Vagina (tissue), 2 donors: ENCODE measurements at regions not wholly inside any gene's neighbourhood (a gene's known extent, or its start where the extent isn't known, plus 50 kb on each side); places are given as distances from the start of the nearest gene placed in this dataset.

Experiments used
- POLR2AphosphoS5 ChIP-seq, 2 donors: sonication (generic); formaldehyde crosslinking; IDR thresholded peaks; one replicate each; pipeline ENCODE4 v1.9.0; 2017; ENCODE audit warnings: antibody characterized with exemption in 2 of 2, mild to moderate bottlenecking in 2 of 2, low read depth in 1 of 2; ENCODE audit not compliant: insufficient read depth in 1 of 2
- TF ChIP-seq, protein P1 (sequence below), 3 experiments: fragments of 450-650 bp in 2 of 3; fragments of 200-600 bp in 1 of 3; sonication (generic) in 1 of 3; IDR thresholded peaks; one replicate each; pipeline ENCODE4 v1.5.1; 2017 to 2019; ENCODE audit warnings: antibody characterized with exemption in 3 of 3, mild to moderate bottlenecking in 2 of 3, moderate library complexity in 2 of 3

GRCh38 chr11:29432719-29433325 lies 584.0 kb downstream of the KCNA4 start:
- TF ChIP-seq POLR2AphosphoS5 (IDR thresholded peaks at IDR 0.05; ENCODE audit: insufficient read depth in 1 of 2, low read depth in 1 of 2): no peak
- TF ChIP-seq, protein P1, sequence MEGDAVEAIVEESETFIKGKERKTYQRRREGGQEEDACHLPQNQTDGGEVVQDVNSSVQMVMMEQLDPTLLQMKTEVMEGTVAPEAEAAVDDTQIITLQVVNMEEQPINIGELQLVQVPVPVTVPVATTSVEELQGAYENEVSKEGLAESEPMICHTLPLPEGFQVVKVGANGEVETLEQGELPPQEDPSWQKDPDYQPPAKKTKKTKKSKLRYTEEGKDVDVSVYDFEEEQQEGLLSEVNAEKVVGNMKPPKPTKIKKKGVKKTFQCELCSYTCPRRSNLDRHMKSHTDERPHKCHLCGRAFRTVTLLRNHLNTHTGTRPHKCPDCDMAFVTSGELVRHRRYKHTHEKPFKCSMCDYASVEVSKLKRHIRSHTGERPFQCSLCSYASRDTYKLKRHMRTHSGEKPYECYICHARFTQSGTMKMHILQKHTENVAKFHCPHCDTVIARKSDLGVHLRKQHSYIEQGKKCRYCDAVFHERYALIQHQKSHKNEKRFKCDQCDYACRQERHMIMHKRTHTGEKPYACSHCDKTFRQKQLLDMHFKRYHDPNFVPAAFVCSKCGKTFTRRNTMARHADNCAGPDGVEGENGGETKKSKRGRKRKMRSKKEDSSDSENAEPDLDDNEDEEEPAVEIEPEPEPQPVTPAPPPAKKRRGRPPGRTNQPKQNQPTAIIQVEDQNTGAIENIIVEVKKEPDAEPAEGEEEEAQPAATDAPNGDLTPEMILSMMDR (IDR thresholded peaks at IDR 0.05): peak in 1 of 3 experiments; percentile 39
